ENCODE measurements at regions not wholly inside any gene's neighbourhood (a gene's known extent, or its start where the extent isn't known, plus 50 kb on each side); places are given as distances from the start of the nearest gene placed in this dataset.

- TF ChIP-seq, protein P1, sequence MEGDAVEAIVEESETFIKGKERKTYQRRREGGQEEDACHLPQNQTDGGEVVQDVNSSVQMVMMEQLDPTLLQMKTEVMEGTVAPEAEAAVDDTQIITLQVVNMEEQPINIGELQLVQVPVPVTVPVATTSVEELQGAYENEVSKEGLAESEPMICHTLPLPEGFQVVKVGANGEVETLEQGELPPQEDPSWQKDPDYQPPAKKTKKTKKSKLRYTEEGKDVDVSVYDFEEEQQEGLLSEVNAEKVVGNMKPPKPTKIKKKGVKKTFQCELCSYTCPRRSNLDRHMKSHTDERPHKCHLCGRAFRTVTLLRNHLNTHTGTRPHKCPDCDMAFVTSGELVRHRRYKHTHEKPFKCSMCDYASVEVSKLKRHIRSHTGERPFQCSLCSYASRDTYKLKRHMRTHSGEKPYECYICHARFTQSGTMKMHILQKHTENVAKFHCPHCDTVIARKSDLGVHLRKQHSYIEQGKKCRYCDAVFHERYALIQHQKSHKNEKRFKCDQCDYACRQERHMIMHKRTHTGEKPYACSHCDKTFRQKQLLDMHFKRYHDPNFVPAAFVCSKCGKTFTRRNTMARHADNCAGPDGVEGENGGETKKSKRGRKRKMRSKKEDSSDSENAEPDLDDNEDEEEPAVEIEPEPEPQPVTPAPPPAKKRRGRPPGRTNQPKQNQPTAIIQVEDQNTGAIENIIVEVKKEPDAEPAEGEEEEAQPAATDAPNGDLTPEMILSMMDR (IDR thresholded peaks at IDR 0.05): no peak
- TF ChIP-seq POLR2A (IDR thresholded peaks at IDR 0.05): no peak
Measured at GRCh38 chr3:55292360-55292759, 194.7 kb downstream of the WNT5A start.
